ENCODE measurements at regions not wholly inside any gene's neighbourhood (a gene's known extent, or its start where the extent isn't known, plus 50 kb on each side); places are given as distances from the start of the nearest gene placed in this dataset.

DNA sequence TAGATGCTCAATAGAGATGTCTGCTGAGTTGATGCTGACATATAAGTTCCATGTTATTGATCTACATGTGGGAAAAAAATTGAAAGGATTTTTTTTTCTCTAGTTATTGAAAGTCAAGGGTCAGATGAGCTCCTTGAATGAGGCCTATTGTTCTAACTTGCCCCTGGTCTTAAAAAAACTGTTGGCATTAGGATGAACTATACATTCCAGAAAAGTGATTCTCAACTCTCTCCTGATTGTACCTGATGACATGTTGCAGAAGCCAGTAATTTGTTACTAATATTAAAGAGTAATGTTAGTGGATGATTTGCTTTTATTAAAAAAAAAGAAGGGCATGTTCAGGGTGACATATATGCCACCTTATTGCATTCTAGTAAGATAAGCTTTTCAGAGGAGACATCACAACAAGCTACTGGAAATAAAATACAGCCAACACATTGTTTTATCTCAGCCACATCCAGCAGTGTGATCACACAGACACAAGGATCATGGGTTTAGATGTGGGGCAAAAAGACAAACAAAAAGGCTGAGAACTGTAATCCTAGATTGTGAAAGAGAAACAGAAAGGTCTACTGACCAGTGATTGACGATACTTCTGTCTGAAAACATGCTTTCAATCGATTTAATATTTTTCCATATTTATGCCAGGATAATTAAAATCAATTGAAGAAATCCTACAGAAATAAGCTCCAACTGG, 1314.1 kb upstream of the C9orf72 start:
- DNase-seq: no peak

GRCh38 chr9:28888806-28889205, 1315.5 kb upstream of the C9orf72 start:
- DNase-seq: no peak

GRCh38 chr9:28892538-28892937, 1319.3 kb upstream of the C9orf72 start:
- no peak for DNase-seq

GRCh38 chr9:28899267-28899666, 1326.0 kb upstream of the C9orf72 start:
- no peak for DNase-seq

DNA sequence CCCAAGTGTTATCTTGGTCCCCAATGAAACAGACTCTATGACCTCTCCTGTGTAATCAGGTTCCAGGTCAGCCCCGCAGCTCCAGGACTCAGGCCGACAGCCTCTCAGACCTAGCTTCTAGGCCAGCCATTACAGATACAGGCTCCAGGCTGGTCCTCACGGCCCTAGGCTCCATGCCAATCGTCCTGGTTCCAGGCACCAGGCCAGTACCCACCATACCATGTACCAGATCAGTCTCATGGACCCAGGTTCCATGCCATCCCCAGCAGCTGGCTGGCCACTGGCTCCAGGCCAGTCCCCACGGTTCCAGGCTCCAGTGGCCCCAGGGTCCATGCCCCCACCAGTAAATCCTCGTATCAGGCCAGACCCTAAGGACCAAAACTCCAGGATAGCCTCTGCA, 1326.6 kb upstream of the C9orf72 start:
- DNase-seq: no peak

GRCh38 chr9:28900406-28900805, 1327.1 kb upstream of the C9orf72 start:
- DNase-seq: no peak

DNA sequence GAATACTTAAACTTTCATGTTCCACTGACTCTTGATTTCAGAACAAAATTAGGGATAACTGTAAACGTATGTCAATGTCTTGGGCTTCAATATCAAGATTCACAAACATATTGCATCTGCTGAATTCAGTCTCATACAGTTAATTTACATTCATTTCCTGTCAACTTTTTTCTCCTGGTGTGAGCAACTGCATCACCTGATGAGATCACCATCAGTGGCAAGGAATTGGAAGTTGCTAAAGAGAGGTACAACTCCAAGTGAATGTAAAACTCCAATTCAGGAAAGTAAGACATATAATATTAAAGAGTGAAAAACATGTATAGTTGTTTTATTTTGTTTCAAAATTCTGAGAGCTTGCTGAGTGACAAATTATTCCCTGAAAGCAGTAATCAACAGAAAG, 1336.2 kb upstream of the C9orf72 start:
- no peak for DNase-seq

DNA sequence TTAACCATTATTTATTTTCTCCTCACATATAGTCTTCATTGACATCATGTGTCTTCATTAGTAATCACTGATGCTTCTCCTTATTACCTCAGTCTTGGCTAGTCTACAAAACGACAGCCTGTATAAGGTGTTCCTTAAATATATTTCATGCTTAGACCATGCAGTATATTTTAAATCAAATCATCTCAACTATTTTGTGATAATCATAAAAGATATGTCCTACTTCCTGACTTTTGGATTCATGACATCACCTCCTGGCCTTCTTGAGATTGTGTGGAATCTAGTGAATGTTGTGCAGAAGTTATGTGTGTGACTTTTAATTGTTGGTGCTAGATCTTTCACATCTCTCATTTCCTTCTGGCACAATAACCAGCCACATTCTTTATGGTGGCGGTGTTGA, 1339.3 kb upstream of the C9orf72 start:
- no peak for DNase-seq

DNA sequence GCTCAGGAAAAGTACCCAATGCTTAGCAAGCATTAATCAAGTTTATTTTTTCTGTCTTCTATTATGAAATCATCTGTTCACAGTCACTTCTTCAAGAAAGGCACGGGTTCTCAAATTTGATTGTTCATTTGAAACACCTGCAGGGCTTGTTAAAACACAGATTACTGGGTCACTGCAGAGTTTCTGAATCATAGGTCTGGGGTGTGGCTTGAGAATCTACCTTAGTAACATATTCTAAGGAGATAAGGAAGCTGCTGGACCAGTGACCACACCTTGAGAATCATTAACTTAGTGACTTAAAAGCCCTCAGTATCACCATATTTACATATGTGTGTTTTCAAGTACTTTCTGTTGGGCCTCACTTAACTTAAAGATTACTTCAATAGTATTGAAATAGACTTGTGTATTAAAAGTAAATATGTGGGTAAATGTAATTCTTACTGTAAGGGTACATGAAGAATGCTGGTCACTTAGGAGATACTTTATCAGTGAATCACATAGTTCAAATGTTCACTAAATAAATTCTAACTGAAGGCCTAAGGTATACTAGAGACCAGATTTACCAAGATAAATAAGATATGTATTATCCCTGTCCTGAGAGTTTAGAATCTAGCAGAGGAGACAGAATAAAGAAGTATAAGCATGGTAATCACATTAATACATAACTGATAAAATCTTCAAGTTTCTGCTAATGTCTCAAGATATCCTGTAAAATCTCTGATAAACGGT, 1342.1 kb upstream of the C9orf72 start:
- no peak for DNase-seq

DNA sequence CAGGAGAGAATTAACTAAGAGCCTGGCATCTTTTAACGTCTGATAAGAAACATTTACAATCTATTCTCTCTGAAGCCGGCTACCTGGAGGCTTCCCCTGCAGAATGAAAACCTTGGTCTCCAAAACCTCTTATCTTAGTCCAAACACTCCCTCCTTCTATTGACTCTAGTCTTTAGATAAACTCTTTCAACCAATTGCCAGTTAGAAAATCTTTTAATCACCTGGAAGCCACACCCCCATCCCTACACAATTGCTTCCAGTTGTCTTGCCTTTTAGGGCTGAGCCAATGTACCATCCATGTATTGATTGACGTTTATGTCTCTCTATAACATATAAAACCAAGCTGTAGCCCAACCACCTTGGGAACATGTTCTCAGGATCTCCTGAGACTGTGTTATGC, 1343.1 kb upstream of the C9orf72 start:
- no peak for DNase-seq

DNA sequence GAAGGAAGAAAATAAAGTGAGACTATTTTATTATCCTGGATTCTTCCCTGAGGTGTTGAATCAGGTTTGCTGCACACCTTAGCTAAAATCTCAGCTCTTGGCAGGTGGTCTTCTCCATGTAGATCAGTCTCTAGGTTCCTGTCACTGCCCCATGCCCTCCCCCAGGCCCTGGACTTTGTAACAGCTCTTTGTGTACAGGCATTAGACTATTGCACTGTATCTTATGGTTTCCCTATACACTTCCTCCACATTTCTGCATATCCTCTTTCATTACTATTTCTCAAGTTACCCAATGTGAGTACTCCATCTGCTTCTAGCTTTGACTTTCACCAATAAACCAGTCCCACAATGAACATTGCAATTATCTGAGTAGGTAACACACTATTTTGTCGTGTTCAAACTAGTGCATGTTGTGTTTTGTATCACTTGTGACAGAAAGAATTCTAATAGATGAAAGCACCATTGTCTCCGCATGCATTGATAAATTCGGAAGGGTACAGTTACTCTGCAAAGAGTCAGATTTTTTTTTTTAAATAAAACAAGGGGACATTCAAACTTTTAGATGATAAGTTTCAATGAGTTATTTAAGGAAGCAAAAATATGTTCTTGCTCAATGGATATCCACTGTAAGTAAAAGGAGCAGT, 1348.7 kb upstream of the C9orf72 start:
- no peak for DNase-seq

DNA sequence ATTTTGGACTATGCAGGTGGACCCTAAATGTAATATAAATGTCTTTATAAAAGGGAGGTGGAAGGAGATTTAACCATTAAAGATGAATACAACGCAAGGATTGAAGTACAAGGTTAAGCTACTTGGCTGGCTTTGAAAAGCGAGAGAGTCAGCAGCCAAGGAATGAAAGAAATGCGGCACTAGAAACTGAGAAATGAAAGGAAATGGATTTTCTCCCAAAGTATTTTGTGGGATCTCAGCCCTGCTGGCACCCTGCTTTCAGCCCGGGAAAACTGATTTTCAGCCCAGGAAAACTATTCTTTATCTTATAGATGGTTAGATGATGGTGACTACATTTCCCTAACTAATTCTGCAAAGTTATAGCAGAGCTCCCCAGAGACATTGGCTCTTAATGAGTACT, 1349.6 kb upstream of the C9orf72 start:
- no peak for DNase-seq

DNA sequence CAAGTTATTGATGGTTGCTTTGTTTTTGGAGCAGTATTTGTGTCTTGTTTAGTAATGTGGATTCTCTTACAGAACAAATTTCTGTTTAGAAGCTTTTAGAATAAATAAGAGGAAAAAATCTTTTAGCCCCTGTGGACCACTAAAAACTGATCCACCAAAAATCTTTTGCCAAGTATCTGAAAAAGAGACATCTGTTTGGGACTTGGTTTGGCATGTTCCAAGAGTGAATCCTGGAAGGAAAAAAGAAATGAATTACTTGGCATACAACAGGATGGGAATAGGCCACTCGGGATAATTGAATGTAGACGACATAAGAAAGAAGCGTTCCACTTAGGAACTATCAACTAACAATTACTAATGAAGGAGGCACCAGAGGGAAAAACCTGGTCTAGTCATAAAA, 1350.1 kb upstream of the C9orf72 start:
- no peak for DNase-seq

DNA sequence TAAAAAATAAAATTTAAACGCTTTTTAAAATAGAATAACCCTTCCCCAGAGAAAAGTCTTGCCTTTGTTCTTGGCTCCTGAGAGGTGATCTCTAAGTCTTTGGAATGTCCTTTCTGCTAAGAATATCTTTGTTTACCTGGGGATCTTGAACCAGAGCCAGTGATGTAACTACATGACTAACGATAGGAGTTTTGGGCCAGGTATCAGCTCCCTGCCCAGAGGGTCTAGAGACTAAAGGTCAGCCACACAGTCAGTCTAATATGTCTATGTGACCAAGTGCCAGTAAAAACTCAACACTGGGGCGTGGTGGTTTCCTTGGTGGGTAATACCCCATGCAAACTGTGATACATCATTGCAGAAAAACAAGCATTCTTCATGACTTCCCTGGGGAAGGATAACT, 1351.9 kb upstream of the C9orf72 start:
- DNase-seq: no peak

DNA sequence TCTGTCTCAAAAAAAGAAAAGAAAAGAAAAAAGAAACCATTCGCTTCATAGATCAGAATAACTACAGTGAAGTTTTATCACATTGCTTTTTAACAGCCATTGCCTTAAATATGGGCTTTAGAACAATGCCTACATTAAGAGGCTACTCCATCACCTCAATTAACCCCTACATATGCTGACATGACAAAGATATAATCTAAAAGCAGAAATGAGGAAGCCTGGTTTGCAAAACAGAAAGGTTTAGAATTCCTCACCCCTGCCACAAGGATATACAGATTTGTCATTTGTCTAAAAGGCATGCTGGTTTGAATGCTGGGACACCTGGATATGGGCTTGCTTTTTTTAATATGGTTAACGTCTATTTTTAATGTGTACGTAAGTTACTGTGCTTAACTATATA, 1353.0 kb upstream of the C9orf72 start:
- DNase-seq: no peak

DNA sequence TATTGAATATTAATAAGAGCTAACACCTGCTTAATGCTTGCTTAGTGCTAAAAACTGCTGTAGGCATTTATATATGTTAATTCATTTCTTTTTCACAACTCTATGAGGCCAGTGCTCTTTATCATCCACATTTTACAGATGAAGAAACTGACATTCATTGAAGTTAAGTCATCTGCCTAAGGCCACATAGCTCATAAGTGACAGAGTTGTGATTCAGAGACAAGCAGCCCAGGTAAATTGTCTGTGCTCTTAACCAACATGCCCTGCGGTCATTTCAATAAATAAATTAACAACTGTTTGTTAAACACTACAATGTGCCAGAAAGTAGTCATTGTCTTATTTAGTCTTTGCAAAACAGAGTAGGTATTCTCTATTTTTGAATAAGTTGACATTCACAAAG, 1354.4 kb upstream of the C9orf72 start:
- no peak for DNase-seq

GRCh38 chr9:28929433-28929832, 1356.2 kb upstream of the C9orf72 start:
- no peak for DNase-seq

DNA sequence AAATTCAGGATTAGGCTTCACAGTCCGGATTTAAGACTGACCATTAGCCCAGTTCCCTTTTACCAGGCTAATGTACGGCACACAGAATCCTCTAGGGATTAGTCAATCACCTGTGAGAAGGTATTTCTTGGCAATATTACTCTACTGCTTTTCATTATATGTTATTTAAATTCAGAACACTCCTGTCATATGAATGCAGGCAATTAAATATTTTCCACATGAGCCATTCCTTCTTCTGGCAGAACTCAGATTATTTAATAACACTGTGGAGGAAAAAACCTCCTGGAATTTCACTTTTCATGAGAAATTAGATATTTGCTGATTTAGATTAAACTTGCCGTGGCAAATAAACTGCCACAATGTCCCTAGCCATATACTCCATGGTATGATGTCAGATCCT, 1357.5 kb upstream of the C9orf72 start:
- no peak for DNase-seq

- no peak for DNase-seq
Measured at GRCh38 chr9:28934111-28934510, 1360.8 kb upstream of the C9orf72 start.

GRCh38 chr9:28938981-28939380, 1365.7 kb upstream of the C9orf72 start:
- DNase-seq: no peak

DNA sequence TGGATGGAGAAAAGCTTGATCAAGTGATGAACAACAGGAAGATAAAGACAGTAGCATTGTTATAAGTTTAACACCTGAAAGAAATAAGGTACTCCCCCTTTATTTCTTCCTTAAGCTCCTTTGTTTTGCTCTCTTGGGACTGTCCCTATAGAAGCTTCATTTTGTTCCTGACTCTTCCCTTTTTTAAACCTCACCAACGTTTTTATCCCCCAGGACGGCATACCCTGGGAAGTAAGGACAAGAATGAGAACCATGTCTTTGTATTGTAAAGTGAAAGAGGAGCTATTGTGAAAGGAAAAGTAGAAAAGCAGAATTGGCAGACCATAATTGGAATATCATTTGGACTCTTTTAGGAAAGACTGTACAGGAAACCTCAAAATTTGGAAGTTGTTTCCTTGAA, 1368.6 kb upstream of the C9orf72 start:
- no peak for DNase-seq

GRCh38 chr9:28942941-28943340, 1369.7 kb upstream of the C9orf72 start:
- DNase-seq: no peak

DNA sequence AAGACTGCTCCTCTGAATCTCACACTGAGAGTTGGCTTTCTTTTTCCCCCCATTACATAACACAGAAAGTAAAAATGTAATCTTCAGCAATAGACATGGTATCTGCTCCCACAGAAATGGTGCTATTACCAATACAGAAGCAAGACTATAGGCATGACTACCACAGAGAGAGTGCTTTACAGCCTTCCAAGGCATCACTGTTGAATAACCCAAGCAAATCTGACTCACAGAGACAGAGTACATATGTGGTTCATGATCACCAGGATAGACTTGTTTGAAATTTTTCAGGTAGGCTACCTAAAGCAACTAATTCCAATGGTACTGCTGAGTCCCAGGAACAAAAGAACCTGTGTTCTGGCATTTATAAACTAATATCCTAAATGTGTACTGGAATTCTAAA, 1373.4 kb upstream of the C9orf72 start:
- DNase-seq: no peak

DNA sequence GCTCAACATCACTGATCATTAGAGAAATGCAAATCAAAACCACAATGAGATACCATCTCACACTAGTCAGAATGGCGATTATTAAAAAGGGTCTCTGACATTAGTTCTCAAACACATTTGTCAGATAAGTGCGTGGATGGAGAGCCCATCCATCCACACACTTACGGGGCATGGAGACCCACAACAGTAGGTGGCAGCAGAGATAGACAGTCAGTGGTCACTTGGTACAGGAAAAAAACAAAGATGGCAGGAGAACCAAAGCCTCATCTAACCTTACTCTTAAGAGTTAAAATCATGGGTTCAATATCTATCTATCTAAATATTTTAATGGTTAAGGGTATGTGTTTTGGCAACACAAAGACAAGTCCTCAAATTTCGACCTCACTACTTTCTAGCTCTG, 1378.7 kb upstream of the C9orf72 start:
- no peak for DNase-seq
